NCI-H82 treated with DMSO at 0.1 percent for 48 hours (cell line): ENCODE measurements at regions not wholly inside any gene's neighbourhood (a gene's known extent, or its start where the extent isn't known, plus 50 kb on each side); places are given as distances from the start of the nearest gene placed in this dataset.

Source experiments
- DNase-seq: peaks from one replicate; lab custom pipeline; 2025; ENCODE audit not compliant: unreplicated experiment; lab: John Stamatoyannopoulos, UW

GRCh38 chr1:90561103-90561783 is 155.9 kb downstream of the BARHL2 start:
- DNase-seq = no peak

- no peak for DNase-seq
Measured at GRCh38 chr1:90558754-90559378, 158.2 kb downstream of the BARHL2 start.

GRCh38 chr1:90558126-90558525 is 159.0 kb downstream of the BARHL2 start:
- peak; percentile 79 for DNase-seq

- DNase-seq = peak; percentile 61
Measured at GRCh38 chr1:90557706-90558105, 159.4 kb downstream of the BARHL2 start.

GRCh38 chr1:90550626-90551406 is 166.3 kb downstream of the BARHL2 start:
- DNase-seq = no peak

GRCh38 chr1:90544356-90544755 is 172.7 kb downstream of the BARHL2 start:
- DNase-seq = no peak

- no peak for DNase-seq
Measured at GRCh38 chr1:90537606-90538362, 179.3 kb downstream of the BARHL2 start.

GRCh38 chr1:90534663-90535295 is 182.3 kb downstream of the BARHL2 start:
- peak; percentile 47 for DNase-seq

- no peak for DNase-seq
Measured at GRCh38 chr1:90534116-90534515, 183.0 kb downstream of the BARHL2 start.

- no peak for DNase-seq
Measured at GRCh38 chr1:90526954-90527353, 190.1 kb downstream of the BARHL2 start.

GRCh38 chr1:90522432-90522831 is 194.7 kb downstream of the BARHL2 start:
- no peak for DNase-seq

GRCh38 chr1:90513956-90514355 is 203.1 kb downstream of the BARHL2 start:
- DNase-seq = no peak

- DNase-seq = no peak
Measured at GRCh38 chr1:90512441-90512840, 204.7 kb downstream of the BARHL2 start.

- no peak for DNase-seq
Measured at GRCh38 chr1:90510143-90510542, 207.0 kb downstream of the BARHL2 start.

- no peak for DNase-seq
Measured at GRCh38 chr1:90509225-90510048, 207.7 kb downstream of the BARHL2 start.

GRCh38 chr1:90508376-90509167 is 208.5 kb downstream of the BARHL2 start:
- no peak for DNase-seq

- no peak for DNase-seq
Measured at GRCh38 chr1:90507173-90507572, 209.9 kb downstream of the BARHL2 start.

- DNase-seq = no peak
Measured at GRCh38 chr1:90505806-90506205, 211.3 kb downstream of the BARHL2 start.

- DNase-seq = no peak
Measured at GRCh38 chr1:90504509-90504908, 212.6 kb downstream of the BARHL2 start.
